Stimulated activated naive CD8-positive, alpha-beta T cell treated with anti-CD3 and anti-CD28 coated beads, Interleukin-15, Interleukin-2, amounts not matched to agents 100 ng/mL and 50 ng/mL, for 24 hours (primary cell): ENCODE measurements at regions not wholly inside any gene's neighbourhood (a gene's known extent, or its start where the extent isn't known, plus 50 kb on each side); places are given as distances from the start of the nearest gene placed in this dataset.
"Not testable (repeated sequence)": the region's sequence is repeated elsewhere in the genome, so short reads cannot be mapped to it uniquely, and the experiment has no call there.

Experiments used
- H3K27ac Mint-ChIP-seq: one replicate; pipeline ENCODE4 v1.8.0; 2021; ENCODE audit warnings: mild to moderate bottlenecking, mixed read lengths
- H3K27me3 Mint-ChIP-seq: one replicate; pipeline ENCODE4 v1.8.0; 2021; ENCODE audit warnings: mixed read lengths
- H3K36me3 Mint-ChIP-seq: one replicate; pipeline ENCODE4 v1.8.0; 2021; ENCODE audit warnings: low read depth, mixed read lengths
- H3K4me1 Mint-ChIP-seq: one replicate; pipeline ENCODE4 v1.8.0; 2021; ENCODE audit warnings: low read depth, mixed read lengths
- H3K4me3 Mint-ChIP-seq: one replicate; pipeline ENCODE4 v1.8.0; 2021; ENCODE audit warnings: mild to moderate bottlenecking, mixed read lengths
- H3K9me3 Mint-ChIP-seq: one replicate; pipeline ENCODE4 v1.8.0; 2021; ENCODE audit warnings: mixed read lengths

GRCh38 chr6:130681028-130681427, 146.2 kb upstream of the SMLR1 start:
- H3K27me3 Mint-ChIP-seq, result no peaks in the 10 kb centered on the region
- H3K9me3 Mint-ChIP-seq, result peaks cover 13% of the 10 kb centered on the region
- H3K4me1 Mint-ChIP-seq, result peaks cover 5% of the 10 kb centered on the region
- H3K36me3 Mint-ChIP-seq, result peaks cover 9% of the 10 kb centered on the region
- no peak overlapping the region for H3K4me3 Mint-ChIP-seq
- H3K27ac Mint-ChIP-seq, result no peak overlapping the region

GRCh38 chr6:130682066-130682465, 145.1 kb upstream of the SMLR1 start:
- Mint-ChIP-seq H3K36me3 (peaks cover 5% of the 10 kb centered on the region), H3K9me3 (peaks cover 10% of the 10 kb centered on the region), H3K27ac (no peak overlapping the region), H3K27me3 (no peaks in the 10 kb centered on the region), H3K4me3 (no peak overlapping the region), H3K4me1 (no peaks in the 10 kb centered on the region)

GRCh38 chr6:130683761-130684517, 143.3 kb upstream of the SMLR1 start:
- no peaks in the 10 kb centered on the region for H3K27me3 Mint-ChIP-seq
- no peak overlapping the region for H3K4me3 Mint-ChIP-seq
- no peaks in the 10 kb centered on the region for H3K36me3 Mint-ChIP-seq
- H3K9me3 Mint-ChIP-seq, result peaks cover 3% of the 10 kb centered on the region
- H3K4me1 Mint-ChIP-seq, result no peaks in the 10 kb centered on the region
- no peak overlapping the region for H3K27ac Mint-ChIP-seq

- Mint-ChIP-seq H3K9me3 (peaks cover 4% of the 10 kb centered on the region), H3K27me3 (no peaks in the 10 kb centered on the region), H3K36me3 (no peaks in the 10 kb centered on the region), H3K4me3 (no peak overlapping the region), H3K27ac (no peak overlapping the region), H3K4me1 (peaks cover 23% of the 10 kb centered on the region)
Observed at GRCh38 chr6:130692659-130693058, 134.5 kb upstream of the SMLR1 start.

GRCh38 chr6:130693944-130694343, 133.3 kb upstream of the SMLR1 start:
- peaks cover 26% of the 10 kb centered on the region for H3K4me1 Mint-ChIP-seq
- no peak overlapping the region for H3K27ac Mint-ChIP-seq
- H3K9me3 Mint-ChIP-seq, result peaks cover 4% of the 10 kb centered on the region
- H3K36me3 Mint-ChIP-seq, result no peaks in the 10 kb centered on the region
- no peaks in the 10 kb centered on the region for H3K27me3 Mint-ChIP-seq
- H3K4me3 Mint-ChIP-seq, result no peak overlapping the region

GRCh38 chr6:130694606-130695005, 132.6 kb upstream of the SMLR1 start:
- peaks cover 26% of the 10 kb centered on the region for H3K4me1 Mint-ChIP-seq

GRCh38 chr6:130696806-130697205, 130.4 kb upstream of the SMLR1 start:
- Mint-ChIP-seq H3K9me3 (peaks cover 4% of the 10 kb centered on the region), H3K4me3 (no peak overlapping the region), H3K36me3 (no peaks in the 10 kb centered on the region), H3K27me3 (no peaks in the 10 kb centered on the region), H3K27ac (no peak overlapping the region), H3K4me1 (peaks cover 26% of the 10 kb centered on the region)

More at GRCh38 chr6:130694606-130695005, 132.6 kb upstream of the SMLR1 start:
- H3K9me3 Mint-ChIP-seq, result peaks cover 4% of the 10 kb centered on the region
- H3K27ac Mint-ChIP-seq, result no peak overlapping the region
- H3K27me3 Mint-ChIP-seq, result no peaks in the 10 kb centered on the region
- H3K36me3 Mint-ChIP-seq, result no peaks in the 10 kb centered on the region
- no peak overlapping the region for H3K4me3 Mint-ChIP-seq

GRCh38 chr6:130697271-130697994, 129.8 kb upstream of the SMLR1 start:
- Mint-ChIP-seq H3K9me3 (peaks cover 4% of the 10 kb centered on the region), H3K4me3 (peak overlapping the region; percentile 39), H3K4me1 (peaks cover 25% of the 10 kb centered on the region), H3K27me3 (no peaks in the 10 kb centered on the region), H3K36me3 (no peaks in the 10 kb centered on the region), H3K27ac (no peak overlapping the region)

- Mint-ChIP-seq H3K27me3 (no peaks in the 10 kb centered on the region), H3K4me1 (peaks cover 23% of the 10 kb centered on the region), H3K4me3 (peak overlapping the region; percentile 39), H3K27ac (no peak overlapping the region), H3K9me3 (peaks cover 8% of the 10 kb centered on the region), H3K36me3 (peaks cover 4% of the 10 kb centered on the region)
Observed at GRCh38 chr6:130697995-130698535, 129.1 kb upstream of the SMLR1 start.

- no peak overlapping the region for H3K4me3 Mint-ChIP-seq
- peaks cover 8% of the 10 kb centered on the region for H3K9me3 Mint-ChIP-seq
- H3K36me3 Mint-ChIP-seq, result peaks cover 4% of the 10 kb centered on the region
- no peak overlapping the region for H3K27ac Mint-ChIP-seq
- no peaks in the 10 kb centered on the region for H3K27me3 Mint-ChIP-seq
- peaks cover 11% of the 10 kb centered on the region for H3K4me1 Mint-ChIP-seq
Observed at GRCh38 chr6:130699742-130700141, 127.5 kb upstream of the SMLR1 start.

GRCh38 chr6:130700397-130700796, 126.8 kb upstream of the SMLR1 start:
- H3K27ac Mint-ChIP-seq, result no peak overlapping the region
- peaks cover 8% of the 10 kb centered on the region for H3K9me3 Mint-ChIP-seq
- H3K36me3 Mint-ChIP-seq, result peaks cover 4% of the 10 kb centered on the region
- H3K27me3 Mint-ChIP-seq, result no peaks in the 10 kb centered on the region
- H3K4me1 Mint-ChIP-seq, result peaks cover 11% of the 10 kb centered on the region
- H3K4me3 Mint-ChIP-seq, result no peak overlapping the region

- Mint-ChIP-seq H3K27ac (no peak overlapping the region), H3K27me3 (no peaks in the 10 kb centered on the region), H3K9me3 (no peaks in the 10 kb centered on the region), H3K36me3 (no peaks in the 10 kb centered on the region), H3K4me3 (no peak overlapping the region), H3K4me1 (no peaks in the 10 kb centered on the region)
Observed at GRCh38 chr6:130708338-130708737, 118.9 kb upstream of the SMLR1 start.

- not testable (repeated sequence) for H3K27ac Mint-ChIP-seq, H3K4me1 Mint-ChIP-seq, H3K27me3 Mint-ChIP-seq, H3K4me3 Mint-ChIP-seq, H3K9me3 Mint-ChIP-seq, H3K36me3 Mint-ChIP-seq
Observed at GRCh38 chr6:130711641-130712040, 115.6 kb upstream of the SMLR1 start.

- H3K27ac Mint-ChIP-seq, result no peak overlapping the region
Observed at GRCh38 chr6:130713144-130713543, 114.1 kb upstream of the SMLR1 start.

GRCh38 chr6:130715058-130715457, 112.1 kb upstream of the SMLR1 start:
- Mint-ChIP-seq H3K4me1 (peaks cover 17% of the 10 kb centered on the region), H3K27me3 (no peaks in the 10 kb centered on the region), H3K36me3 (no peaks in the 10 kb centered on the region), H3K4me3 (no peak overlapping the region), H3K27ac (no peak overlapping the region), H3K9me3 (peaks cover 16% of the 10 kb centered on the region)

More at GRCh38 chr6:130713144-130713543, 114.1 kb upstream of the SMLR1 start:
- no peak overlapping the region for H3K4me3 Mint-ChIP-seq
- peaks cover 10% of the 10 kb centered on the region for H3K4me1 Mint-ChIP-seq
- no peaks in the 10 kb centered on the region for H3K27me3 Mint-ChIP-seq
- H3K9me3 Mint-ChIP-seq, result peaks cover 2% of the 10 kb centered on the region
- no peaks in the 10 kb centered on the region for H3K36me3 Mint-ChIP-seq
